Forelimb muscle (tissue), 1 donor: ENCODE measurements at regions not wholly inside any gene's neighbourhood (a gene's known extent, or its start where the extent isn't known, plus 50 kb on each side); places are given as distances from the start of the nearest gene placed in this dataset.
"Not testable (repeated sequence)": the region's sequence is repeated elsewhere in the genome, so short reads cannot be mapped to it uniquely, and the experiment has no call there.

Experiments
- DNase-seq: peaks from one replicate; pipeline ENCODE4 v3.0.0-alpha.2; 2013; ENCODE audit warnings: low read depth

- DNase-seq = no peak
These were observed 554.0 kb upstream of the ARRDC3 start for GRCh38 chr5:91937121-91937520.

GRCh38 chr5:91929522-91929817 lies 546.4 kb upstream of the ARRDC3 start:
- no peak for DNase-seq

- DNase-seq = no peak
These were observed 545.8 kb upstream of the ARRDC3 start for GRCh38 chr5:91928754-91929521.

- no peak for DNase-seq
These were observed 544.3 kb upstream of the ARRDC3 start for GRCh38 chr5:91927439-91927838.

GRCh38 chr5:91925249-91925648 lies 542.1 kb upstream of the ARRDC3 start:
- DNase-seq = no peak

- not testable (repeated sequence) for DNase-seq
These were observed 534.1 kb upstream of the ARRDC3 start for GRCh38 chr5:91917037-91917814.

- DNase-seq = no peak
These were observed 527.5 kb upstream of the ARRDC3 start for GRCh38 chr5:91910655-91911054.

- no peak for DNase-seq
These were observed 527.1 kb upstream of the ARRDC3 start for GRCh38 chr5:91910247-91910646.

- no peak for DNase-seq
These were observed 523.4 kb upstream of the ARRDC3 start for GRCh38 chr5:91906494-91906893.

- no peak for DNase-seq
These were observed 522.9 kb upstream of the ARRDC3 start for GRCh38 chr5:91906027-91906426.

GRCh38 chr5:91898898-91899297 lies 515.8 kb upstream of the ARRDC3 start:
- DNase-seq = no peak

- no peak for DNase-seq
These were observed 514.9 kb upstream of the ARRDC3 start for GRCh38 chr5:91898019-91898418.

GRCh38 chr5:91888810-91889209 lies 505.7 kb upstream of the ARRDC3 start:
- no peak for DNase-seq

- no peak for DNase-seq
These were observed 502.5 kb upstream of the ARRDC3 start for GRCh38 chr5:91885291-91886265.

GRCh38 chr5:91884036-91884435 lies 500.9 kb upstream of the ARRDC3 start:
- no peak for DNase-seq

GRCh38 chr5:91875196-91875779 lies 492.2 kb upstream of the ARRDC3 start:
- peak; percentile 20 for DNase-seq

GRCh38 chr5:91867799-91868198 lies 484.7 kb upstream of the ARRDC3 start:
- no peak for DNase-seq

GRCh38 chr5:91865915-91866314 lies 482.8 kb upstream of the ARRDC3 start:
- DNase-seq = no peak

- no peak for DNase-seq
These were observed 481.8 kb upstream of the ARRDC3 start for GRCh38 chr5:91864962-91865361.

GRCh38 chr5:91851670-91852069 lies 468.6 kb upstream of the ARRDC3 start:
- DNase-seq = no peak

- no peak for DNase-seq
These were observed 466.9 kb upstream of the ARRDC3 start for GRCh38 chr5:91850031-91850430.

- no peak for DNase-seq
These were observed 466.0 kb upstream of the ARRDC3 start for GRCh38 chr5:91849069-91849468.
